SHP77 (cell line): ENCODE measurements at regions not wholly inside any gene's neighbourhood (a gene's known extent, or its start where the extent isn't known, plus 50 kb on each side); places are given as distances from the start of the nearest gene placed in this dataset.

Source experiments
- DNase-seq, 2 experiments: peaks; one replicate each; lab custom pipeline; 2025; lab: John Stamatoyannopoulos, UW

DNA sequence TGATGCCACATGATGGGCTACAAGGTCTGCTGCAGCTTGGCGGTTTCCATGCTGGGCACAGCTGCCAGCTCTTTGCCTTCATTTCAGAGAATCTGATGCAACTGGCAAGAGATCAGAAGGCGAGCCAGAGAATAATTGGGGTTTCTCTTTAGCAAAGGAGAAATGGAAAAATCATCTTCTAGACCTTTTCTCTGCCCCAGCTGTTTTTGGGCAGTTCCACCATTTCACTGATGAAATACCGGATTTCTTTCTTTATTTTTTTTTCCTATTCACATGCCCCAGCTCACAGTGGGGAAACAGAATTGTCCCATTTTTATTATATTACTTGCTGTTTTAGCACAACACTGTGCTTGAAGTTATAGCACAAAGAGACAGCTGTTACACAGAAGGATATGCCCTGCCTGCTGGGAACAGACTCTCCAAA lies 439.3 kb upstream of the GOT2 start:
- DNase-seq, result no peak

DNA sequence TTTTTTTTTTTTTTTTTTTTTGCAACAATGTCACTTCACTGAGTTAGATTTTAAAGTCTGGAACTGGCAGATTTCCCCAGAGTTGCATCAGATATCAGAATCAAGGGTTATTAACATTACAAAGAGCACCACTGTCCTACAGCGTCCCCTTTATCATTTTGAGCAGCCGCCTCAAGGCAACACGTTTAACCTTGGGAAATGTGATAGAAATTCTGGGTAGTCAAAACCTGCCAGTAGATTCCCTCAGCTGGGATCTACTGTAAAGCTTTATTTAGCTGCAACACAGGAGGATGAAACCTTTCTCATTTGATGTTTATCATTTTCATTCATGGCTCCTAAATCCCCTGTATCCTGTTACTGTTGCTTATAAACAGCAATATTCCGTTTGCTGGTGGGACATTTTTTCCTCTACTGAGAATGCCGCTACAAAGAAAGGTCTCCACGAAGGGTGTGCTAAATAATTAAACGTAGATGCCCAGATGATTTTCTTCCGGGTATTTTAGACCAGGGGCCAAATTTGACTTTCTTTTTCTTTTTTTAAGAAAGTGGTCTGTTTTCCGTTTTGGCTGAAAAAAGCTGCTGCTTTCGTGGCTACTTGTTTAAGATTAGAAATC lies 436.1 kb upstream of the GOT2 start:
- DNase-seq, result no peak

DNA sequence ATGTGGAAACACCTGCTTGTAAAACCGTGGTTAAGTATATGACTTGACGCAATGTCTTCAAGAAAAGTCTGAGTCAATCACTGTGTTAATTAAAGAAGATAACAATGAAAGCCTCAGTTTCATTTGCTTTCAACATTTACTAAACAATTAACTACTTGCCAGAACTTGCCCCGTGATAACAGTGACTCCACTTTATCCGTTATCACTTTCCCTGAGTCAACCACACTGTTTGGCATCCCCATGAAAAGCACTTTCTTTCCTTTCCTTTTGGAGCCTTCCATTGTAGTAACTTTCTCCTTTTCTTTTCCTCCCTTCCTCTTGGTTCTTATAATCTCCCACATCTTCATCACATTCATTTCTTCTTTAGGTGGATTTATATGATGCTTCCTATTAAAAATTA lies 435.1 kb upstream of the GOT2 start:
- DNase-seq, result no peak

DNA sequence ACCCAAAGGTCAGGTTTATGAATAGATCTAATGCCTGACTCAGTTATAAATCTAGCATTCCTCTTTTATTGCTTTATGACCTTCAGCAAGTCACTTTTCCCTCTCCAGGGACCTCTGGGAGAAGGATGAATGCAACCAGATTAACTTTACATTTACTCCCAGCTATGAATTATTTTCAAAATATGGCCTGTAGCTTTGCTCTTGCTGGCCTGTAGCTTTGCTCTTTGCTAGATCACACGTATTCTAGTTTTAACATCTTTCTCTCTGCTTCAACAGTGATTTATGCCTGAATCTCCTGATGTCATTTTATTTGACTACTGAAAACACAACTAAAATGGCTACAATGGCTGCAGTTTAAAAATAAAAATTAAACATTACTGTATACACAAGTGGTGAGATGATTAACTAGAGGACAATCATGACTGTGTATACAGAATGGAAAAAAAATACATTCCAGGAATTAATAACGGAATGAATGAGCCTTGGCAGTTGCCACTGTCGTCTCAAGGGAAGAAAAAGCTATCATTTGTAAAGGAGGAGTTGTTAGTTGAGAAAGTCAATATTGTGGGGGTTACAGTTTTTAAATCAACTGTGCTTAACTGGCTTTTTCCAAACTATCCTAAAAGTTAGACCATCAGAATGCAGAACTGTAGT lies 434.5 kb upstream of the GOT2 start:
- DNase-seq, result no peak

DNA sequence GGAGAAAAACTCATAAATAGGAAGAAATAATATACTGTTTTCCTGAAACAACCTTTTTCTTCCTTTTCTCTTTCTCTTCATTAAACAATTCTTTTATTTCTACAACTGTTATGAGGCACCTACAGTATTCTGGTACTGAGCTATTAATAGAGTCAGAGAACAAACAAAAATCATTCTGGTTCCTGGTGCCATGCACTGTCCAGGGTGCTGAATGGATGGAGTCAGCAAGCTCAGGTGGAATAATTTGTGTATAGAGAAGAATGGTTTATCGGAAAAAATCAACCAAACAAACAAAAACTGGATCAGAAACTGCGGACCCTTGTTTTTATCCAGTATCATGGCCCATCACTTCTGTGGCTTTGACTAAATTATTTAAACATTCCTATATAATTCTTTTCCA lies 430.3 kb upstream of the GOT2 start:
- no peak for DNase-seq

DNA sequence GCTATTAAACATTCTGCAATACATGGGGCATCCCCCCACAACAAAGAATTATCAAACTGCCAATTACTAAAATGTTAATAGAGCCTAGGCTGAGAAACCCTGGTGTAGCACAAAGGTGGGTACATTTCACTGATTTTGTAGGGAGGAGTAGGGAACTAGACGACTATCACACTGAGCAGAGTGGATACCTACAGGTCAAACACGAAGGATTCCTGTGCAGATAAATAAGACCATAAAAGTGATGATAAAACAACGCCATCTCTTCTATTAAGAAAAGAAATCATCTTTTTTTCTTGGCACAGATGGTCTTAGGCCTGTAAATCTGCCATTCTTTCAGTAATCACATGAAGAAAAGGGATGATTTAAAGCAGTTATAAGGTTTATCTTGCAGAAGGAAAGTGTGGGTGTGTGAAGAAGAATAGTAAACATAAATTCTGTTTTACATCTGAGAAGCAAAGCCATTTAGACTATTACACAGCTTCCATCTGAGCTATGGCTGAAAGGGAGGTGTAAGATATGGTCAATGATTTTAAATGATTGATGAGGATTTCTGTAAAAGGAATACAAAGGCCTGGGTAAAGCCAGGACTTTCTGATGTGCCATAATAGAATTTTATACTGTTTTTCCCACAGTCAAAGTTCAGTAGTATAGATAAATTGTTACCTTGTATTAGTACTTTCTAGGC lies 429.4 kb upstream of the GOT2 start:
- no peak for DNase-seq

DNA sequence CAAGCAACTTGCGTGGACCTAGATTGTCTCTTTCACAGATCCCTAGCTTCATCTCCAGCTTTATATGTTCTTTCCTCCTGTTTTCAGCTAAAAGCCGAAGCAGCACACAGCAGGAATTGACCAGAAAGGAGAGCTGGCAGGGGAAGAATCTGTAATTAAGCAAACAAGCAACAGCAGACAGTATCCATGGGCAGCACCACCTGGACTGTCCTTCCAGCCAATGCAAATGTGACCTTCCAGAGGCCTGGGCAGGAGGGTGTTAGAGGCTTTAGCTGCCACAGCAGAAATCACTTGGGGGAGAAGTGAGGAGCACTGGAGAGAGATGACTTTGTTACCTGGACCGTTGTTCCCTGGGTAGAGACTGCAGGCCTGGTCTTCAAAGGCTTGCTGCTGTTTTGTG lies 427.6 kb upstream of the GOT2 start:
- no peak for DNase-seq

DNA sequence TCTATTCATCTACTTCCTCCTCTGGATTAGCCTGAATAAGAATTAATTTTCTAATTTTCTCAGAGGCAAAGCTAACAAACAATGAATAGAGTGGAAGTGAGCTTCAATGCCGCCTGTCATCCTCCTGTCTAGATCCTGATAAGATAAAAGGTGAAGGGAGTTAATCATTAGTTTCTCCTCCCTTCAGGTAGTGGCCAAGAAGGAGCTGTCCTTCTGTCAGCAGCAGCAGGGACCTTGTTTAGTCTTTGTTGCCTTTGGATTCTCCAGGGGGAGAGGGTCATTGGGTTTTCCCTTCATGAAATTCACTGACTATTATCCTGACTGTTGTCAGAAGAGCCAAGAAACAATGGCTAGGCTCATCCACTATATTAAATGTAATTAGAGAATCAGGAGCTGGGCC lies 420.2 kb upstream of the GOT2 start:
- no peak for DNase-seq

DNA sequence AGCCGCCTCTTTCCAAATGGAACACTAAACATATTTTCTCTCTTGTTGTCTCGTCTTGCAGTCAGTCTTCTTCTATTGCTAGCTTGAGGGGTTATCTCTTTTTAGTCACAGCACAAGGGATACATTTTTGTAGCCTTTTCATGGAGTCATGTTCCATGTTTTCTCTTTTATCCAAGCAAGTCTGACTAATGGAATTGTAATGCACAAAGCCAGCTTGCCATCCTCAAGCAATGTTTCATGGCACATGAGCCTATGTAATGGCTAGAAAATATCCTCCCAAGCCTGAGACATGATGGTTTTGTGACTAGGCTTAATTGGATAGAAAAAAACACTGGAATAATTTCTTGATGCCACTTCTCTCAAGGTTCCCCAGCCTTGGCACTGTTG lies 414.6 kb upstream of the GOT2 start:
- DNase-seq, result no peak

DNA sequence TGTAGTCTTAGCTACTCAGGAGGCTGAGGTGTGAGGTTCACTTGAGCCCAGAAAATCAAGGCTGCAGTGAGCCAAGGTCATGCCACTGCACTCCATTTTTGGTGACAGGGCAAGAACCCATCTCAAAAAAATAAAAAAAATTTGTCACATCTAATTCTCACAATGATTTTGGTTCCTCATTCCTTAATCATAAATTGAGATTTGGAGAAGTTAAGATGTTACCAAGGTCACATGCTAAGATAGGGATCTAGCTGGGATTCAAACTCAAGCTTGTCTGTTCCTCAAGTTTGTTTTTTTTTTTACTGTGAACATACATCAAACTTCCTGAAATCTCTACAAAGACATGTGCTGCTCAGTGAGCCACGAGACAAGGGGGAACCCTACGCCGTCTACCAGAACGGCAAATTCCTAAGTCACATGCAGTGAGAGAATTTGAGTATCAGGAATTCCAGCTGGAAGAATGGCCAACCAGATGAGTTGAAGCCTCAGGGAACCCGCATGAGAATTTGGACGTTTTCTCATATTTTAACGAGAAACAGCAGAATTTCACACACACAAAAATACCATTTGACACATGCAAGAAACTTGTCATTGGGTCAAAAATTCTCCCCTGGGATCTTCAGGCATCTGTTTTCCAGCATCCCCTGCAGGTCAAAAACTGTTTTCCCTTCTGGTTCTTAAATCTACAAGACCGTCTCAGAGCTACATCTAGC lies 414.1 kb upstream of the GOT2 start:
- DNase-seq, result no peak

DNA sequence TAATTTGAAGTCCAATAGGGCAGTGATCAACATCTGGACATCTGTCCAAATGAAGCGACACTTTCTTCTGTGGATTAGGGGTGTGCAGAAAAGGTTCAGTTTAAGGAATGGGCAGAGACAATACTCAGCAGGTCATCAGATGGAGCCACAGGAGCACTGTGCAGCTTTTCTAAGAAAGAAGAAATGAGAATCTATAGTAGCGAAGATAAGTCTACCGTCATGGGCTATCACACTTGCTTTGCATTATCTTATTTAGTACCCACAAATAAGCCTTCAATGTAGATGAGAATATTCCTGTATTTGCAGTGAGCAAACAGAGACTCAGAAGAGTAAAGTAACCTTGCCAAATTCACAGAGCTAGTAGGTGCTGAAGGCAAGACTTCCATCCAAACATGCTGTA lies 412.0 kb upstream of the GOT2 start:
- DNase-seq, result no peak

DNA sequence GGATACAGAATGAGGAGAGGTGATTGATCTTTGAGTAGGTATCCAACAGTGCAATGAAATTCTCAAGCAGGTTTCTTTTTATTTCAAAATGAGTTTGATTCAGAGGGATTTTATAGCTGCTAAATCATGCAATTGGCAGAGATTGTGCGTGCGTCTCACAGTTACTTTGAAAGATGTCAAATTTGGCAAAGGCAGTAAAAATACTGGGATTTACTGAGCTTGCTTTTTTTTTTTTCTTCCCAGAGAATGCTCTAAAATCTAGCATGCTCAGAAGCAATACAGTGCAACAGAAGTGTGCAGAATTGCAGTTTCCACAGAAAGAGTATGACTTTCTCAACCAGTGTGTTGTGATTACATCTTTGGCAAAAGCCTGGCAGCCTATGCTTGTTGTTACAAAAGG lies 410.7 kb upstream of the GOT2 start:
- DNase-seq, result no peak

DNA sequence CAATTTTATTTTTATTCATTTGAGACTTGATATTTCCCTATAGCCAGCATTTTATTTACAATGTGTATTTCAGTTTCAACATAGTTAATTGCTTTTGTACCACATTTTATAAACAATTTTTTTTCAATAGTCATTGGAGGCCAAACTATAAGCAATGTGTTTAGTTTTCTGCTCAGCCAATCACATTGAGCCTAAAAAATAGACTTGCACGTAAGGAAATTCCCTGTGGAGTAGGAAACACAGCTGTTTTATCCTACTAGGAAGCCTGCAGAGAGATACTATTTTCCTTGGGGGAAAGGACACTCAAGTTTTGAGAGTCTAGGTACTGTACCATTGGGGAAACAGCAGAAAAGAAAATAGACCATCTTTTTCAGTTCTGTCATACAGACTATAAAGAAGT lies 410.2 kb upstream of the GOT2 start:
- no peak for DNase-seq

DNA sequence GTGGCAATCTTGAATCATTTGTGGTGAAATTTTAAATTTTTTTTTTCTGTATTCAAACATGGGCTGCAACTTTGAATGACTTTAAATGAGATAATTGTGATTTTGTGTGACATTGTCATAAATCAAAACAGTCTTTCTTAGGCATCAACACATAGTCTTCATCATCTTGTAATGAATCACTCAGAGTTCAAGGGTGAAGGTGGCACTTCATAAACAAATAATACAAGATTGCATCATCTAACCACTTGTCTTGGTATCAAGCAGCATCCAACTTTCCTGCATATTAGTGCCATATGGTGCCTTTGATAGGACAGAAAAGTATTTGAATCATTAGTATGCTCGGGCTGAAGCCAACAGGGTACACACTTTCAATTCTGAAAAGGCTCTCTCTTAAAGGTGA lies 392.4 kb upstream of the GOT2 start:
- no peak for DNase-seq

DNA sequence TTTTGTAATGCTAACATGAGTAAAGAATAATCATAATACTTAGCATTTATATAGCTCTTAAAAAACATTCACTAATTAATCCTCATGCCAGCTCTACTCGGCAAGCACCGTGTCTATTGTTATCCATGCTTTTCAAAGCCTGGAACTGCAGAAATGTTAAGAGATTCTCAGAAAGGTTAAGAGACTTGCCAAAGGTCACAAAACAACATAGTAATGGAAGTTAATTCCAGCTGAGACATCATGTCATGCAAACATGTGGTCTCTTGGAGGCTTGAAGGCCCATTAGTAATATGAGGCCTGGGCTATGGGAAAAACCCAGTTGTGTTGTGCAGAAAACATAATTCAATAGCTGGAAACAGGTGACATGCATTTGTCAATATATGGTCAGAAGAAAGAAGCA lies 389.9 kb upstream of the GOT2 start:
- no peak for DNase-seq

DNA sequence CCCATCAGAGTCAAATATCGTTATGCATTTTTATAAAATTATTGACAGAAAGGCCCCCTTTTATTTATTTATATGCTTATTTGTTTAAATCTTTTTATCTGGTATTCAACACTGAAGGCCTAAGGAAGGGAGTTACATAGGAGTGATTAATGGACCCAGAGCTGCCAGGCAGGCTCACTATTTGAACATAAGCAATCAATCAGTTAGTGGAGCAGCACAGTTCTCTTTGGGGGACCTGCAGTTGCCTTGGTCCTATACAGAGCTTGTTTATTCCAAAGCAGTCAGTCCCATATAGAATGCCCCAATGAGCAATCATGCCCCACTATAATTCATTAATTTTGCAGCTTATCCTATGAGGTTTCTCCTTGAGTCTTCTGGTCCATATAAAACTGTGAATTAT lies 389.4 kb upstream of the GOT2 start:
- DNase-seq, result no peak

DNA sequence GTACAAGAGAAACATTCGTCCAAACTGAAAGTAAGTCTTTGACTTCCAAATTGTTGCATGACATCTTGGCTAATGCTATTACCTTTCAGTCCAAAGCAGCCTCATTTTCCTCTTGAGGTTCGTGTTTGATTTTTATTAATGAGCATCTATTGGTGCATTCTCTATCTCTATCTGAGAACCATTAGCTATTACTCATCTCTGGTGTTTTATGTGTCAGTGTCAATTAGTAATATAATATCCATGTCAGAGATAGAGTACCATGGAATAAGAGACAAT lies 388.1 kb upstream of the GOT2 start:
- no peak for DNase-seq

DNA sequence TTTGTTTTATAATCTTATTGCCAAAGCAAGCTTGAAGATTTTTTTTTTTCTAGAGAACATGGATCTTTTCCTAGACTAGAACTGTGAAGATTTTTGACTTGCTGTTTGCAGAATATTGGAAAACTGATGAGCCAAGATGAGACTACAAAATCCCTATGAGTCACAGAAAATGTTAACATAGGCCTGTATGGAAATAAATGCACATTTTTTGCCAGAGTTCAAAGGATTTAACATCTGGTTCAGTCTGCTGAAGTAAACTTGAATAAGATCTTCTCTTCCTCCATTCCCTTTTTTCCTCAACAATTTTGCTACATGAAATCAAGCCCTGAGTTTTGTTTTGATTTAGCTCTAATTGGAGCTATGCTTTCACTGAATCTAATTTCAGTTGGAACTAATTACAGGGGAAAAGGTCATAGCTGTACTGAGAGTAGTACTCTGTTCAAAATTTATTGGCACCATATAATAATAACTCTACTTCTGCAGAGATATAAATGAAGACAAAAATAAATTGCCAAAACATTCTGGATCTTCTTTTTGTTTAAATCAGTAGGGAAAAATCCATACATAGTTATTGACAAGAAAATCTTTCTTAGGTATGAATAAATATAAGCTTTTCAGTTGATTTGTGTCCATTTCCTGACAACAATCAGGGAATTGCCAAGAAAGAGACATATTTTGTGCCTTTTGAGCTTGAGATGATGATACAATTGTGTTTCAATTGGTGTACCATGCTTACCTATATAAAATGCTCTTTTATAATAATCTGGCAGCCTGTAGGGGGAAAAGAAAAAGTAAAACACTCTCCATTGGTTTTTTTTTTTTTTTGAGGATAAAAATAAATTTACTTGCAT lies 387.5 kb upstream of the GOT2 start:
- no peak for DNase-seq

DNA sequence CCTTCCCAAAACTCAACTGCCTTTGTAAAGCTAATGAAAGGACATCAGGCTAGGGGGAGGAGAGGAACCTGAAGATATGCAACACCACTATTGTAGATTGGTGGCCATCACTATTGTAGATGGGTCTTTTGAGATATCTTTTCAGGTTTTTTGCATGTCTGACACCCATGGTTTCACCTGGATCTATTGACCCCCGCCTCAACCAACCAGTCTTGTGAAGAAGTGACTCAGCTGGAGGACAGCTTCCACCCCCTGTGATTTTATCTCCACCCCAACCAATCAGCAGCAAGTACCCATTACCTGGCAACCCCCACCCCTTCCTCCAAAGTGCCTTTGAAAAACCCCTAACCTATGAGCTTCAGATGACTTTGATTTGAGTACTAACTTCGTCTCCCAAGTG lies 382.6 kb upstream of the GOT2 start:
- no peak for DNase-seq

DNA sequence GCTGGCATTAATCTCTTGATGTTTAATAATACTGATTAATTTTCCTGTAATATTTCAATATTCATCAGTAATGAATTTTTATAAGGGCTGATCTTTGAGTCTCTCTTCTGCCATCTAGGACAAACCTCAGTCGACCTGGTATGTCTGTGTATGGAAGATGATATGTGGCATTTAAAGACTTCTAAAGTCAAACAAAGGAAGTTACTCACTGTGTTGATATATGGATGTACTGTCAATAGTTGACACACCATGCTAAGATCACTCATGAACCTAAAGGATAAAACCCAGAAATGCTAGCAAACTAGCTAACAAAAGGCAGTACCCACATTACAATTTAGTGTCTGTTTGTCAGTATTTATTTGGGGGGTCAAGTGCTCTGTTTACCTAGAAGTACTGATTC lies 380.7 kb upstream of the GOT2 start:
- DNase-seq, result no peak

DNA sequence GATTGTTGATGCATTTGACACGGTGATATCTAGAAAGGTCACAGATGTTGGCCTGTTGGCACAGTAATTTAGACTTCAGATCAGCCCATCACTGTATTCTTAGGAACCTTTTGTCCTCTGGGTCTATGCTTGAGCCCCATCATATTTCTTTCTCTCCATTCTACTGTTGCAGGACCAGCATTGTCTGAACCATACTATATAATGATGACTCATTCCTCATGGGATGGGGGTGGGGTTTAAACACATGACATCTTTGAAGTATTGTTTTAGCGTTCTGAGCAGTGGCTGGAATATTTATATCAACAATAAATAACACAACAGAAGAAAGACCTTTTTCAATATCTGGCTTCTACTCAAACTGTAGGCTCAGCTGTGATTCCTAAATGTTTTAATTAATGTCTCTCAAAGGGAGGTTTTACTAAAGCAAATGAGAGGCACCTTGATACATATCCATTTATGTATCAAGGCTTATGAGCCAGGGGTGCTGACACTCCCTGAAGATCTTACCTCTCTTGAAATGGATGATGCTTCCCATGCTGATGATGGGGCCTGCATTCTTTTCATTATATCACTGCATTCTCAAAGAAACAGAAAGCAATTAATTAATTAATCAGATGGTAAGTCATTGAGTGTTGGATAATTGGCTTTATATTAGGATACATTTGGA lies 379.0 kb upstream of the GOT2 start:
- no peak for DNase-seq

DNA sequence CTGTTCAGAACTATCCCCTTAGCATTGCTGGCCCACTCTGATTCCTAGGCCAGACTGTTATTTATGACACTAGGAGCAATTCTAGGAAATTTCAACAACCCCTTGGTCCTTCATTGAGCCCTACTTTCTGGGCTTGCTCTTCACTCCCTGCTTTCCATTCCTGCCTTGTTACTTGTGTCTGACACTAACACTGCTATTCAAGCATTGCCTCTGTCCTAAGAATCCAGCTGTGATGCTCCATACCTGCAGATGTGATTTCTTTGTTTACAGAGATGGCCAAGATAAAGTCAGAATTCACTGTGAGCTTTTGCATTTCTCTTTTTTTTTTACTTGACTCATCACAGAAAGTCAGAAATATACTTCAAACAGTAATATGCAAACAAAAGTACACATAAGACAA lies 377.2 kb upstream of the GOT2 start:
- no peak for DNase-seq
